Liver (tissue), 8 donors: ENCODE measurements at regions not wholly inside any gene's neighbourhood (a gene's known extent, or its start where the extent isn't known, plus 50 kb on each side); places are given as distances from the start of the nearest gene placed in this dataset.

ENCODE experiments used
- DNase-seq: peaks from one replicate; pipeline ENCODE4 v3.0.0-alpha.2; 2017; ENCODE audit warnings: low spot score
- H3K27ac ChIP-seq, 2 donors: one replicate each; pipeline ENCODE4 v1.7.0; 2013; ENCODE audit warnings: inconsistent platforms in 2 of 2, low read length in 2 of 2, control low read depth in 1 of 2, low read depth in 1 of 2, mild to moderate bottlenecking in 1 of 2
- H3K27me3 ChIP-seq, 4 donors: one replicate each; pipeline versions ENCODE4 v1.6.1 to v1.7.0; 2013; ENCODE audit warnings: low read length in 3 of 4, inconsistent platforms in 1 of 4, mild to moderate bottlenecking in 1 of 4, moderate library complexity in 1 of 4; ENCODE audit not compliant: control insufficient read depth in 4 of 4, insufficient read depth in 4 of 4
- H3K36me3 ChIP-seq, 4 donors: one replicate each; pipeline versions ENCODE4 v1.6.1 to v1.7.0; 2013; ENCODE audit warnings: low read length in 3 of 4, mild to moderate bottlenecking in 3 of 4, low read depth in 1 of 4, moderate library complexity in 1 of 4; ENCODE audit not compliant: control insufficient read depth in 4 of 4, insufficient read depth in 3 of 4
- H3K4me1 ChIP-seq, 4 donors: one replicate each; pipeline versions ENCODE4 v1.6.1 to v1.7.0; 2013; ENCODE audit warnings: low read length in 3 of 4, mild to moderate bottlenecking in 3 of 4, moderate library complexity in 1 of 4; ENCODE audit not compliant: control insufficient read depth in 4 of 4, insufficient read depth in 4 of 4
- H3K4me3 ChIP-seq, 3 donors: one replicate each; pipeline versions ENCODE4 v1.6.1 to v1.7.0; 2013; ENCODE audit warnings: low read length in 3 of 3, control low read depth in 1 of 3, low read depth in 1 of 3, mild to moderate bottlenecking in 1 of 3
- H3K9ac ChIP-seq, 2 donors: one replicate each; pipeline ENCODE4 v1.7.0; 2013; ENCODE audit warnings: low read length in 2 of 2, mild to moderate bottlenecking in 2 of 2, moderate library complexity in 2 of 2, control low read depth in 1 of 2, low read depth in 1 of 2
- H3K9me3 ChIP-seq, 4 donors: one replicate each; pipeline versions ENCODE4 v1.6.1 to v1.7.0; 2013; ENCODE audit warnings: low read length in 3 of 4; ENCODE audit not compliant: control insufficient read depth in 4 of 4
- ATF3 ChIP-seq: IDR thresholded peaks from 2 replicates; pipeline ENCODE4 v1.6.1; 2016; ENCODE audit warnings: antibody characterized with exemption
- EGR1 ChIP-seq, 2 donors: IDR thresholded peaks; 2 replicates each; pipeline ENCODE4 v1.6.1; 2016 to 2018; ENCODE audit warnings: antibody characterized with exemption in 2 of 2, low read depth in 2 of 2
- FOXA1 ChIP-seq: IDR thresholded peaks from 2 replicates; pipeline ENCODE4 v1.6.1; 2016; ENCODE audit warnings: antibody characterized with exemption
- FOXA2 ChIP-seq: IDR thresholded peaks from 2 replicates; pipeline ENCODE4 v1.6.1; 2016; ENCODE audit warnings: antibody characterized with exemption
- GABPA ChIP-seq, 2 donors: IDR thresholded peaks in 1 of 2; conservative IDR thresholded peaks in 1 of 2; 2 replicates each; pipeline ENCODE4 v1.6.1; 2016; ENCODE audit warnings: antibody characterized with exemption in 2 of 2, mild to moderate bottlenecking in 1 of 2, moderate library complexity in 1 of 2
- HNF4A ChIP-seq, 2 donors: conservative IDR thresholded peaks; 2 replicates each; pipeline ENCODE4 v1.6.1; 2016; ENCODE audit warnings: antibody characterized with exemption in 2 of 2, mild to moderate bottlenecking in 2 of 2
- HNF4G ChIP-seq: IDR thresholded peaks from 2 replicates; pipeline ENCODE4 v1.6.1; 2016; ENCODE audit warnings: antibody characterized with exemption
- JUND ChIP-seq, 2 donors: IDR thresholded peaks; 2 replicates each; pipeline ENCODE4 v1.6.1; 2016; ENCODE audit warnings: antibody characterized with exemption in 2 of 2
- NR2F2 ChIP-seq: IDR thresholded peaks from 2 replicates; pipeline ENCODE4 v1.6.1; 2016; ENCODE audit warnings: antibody characterized with exemption
- REST ChIP-seq: IDR thresholded peaks from 2 replicates; pipeline ENCODE4 v1.6.1; 2016; ENCODE audit warnings: antibody characterized with exemption, mild to moderate bottlenecking
- RXRA ChIP-seq, 2 donors: IDR thresholded peaks; 2 replicates each; pipeline ENCODE4 v1.6.1; 2017 to 2018; ENCODE audit warnings: antibody characterized with exemption in 2 of 2, mild to moderate bottlenecking in 1 of 2
- SP1 ChIP-seq: IDR thresholded peaks from 2 replicates; pipeline ENCODE4 v1.6.1; 2018; ENCODE audit warnings: antibody characterized with exemption, mild to moderate bottlenecking
- YY1 ChIP-seq: IDR thresholded peaks from 2 replicates; pipeline ENCODE4 v1.6.1; 2016; ENCODE audit warnings: antibody characterized with exemption, mild to moderate bottlenecking
- ZBTB33 ChIP-seq: IDR thresholded peaks from 2 replicates; pipeline ENCODE4 v1.6.1; 2016; ENCODE audit warnings: antibody characterized with exemption
- WGBS: extraction: QIAGEN DNeasy Blood & Tissue Kit; methylation state at CpG from one replicate; pipeline ENCODE4 v1.1.7; 2013; 5-methylcytosine and 5-hydroxymethylcytosine counted together
- TF ChIP-seq, protein P1 (sequence below): fragments of 150-350 bp; IDR thresholded peaks from 2 replicates; pipeline ENCODE4 v1.5.1; 2017; ENCODE audit warnings: improper control_type of control experiment, low read depth, low read length; ENCODE audit not compliant: missing input control
- donor health status: healthy.
- donor health status: healthy.
- donor health status: healthy.
- donor health status: healthy.
- donor health status: healthy.

- TF ChIP-seq REST (no peak), YY1 (no peak)
These were observed 182.9 kb downstream of the EXOC5 start (continued) for GRCh38 chr14:57085801-57086200.

DNA sequence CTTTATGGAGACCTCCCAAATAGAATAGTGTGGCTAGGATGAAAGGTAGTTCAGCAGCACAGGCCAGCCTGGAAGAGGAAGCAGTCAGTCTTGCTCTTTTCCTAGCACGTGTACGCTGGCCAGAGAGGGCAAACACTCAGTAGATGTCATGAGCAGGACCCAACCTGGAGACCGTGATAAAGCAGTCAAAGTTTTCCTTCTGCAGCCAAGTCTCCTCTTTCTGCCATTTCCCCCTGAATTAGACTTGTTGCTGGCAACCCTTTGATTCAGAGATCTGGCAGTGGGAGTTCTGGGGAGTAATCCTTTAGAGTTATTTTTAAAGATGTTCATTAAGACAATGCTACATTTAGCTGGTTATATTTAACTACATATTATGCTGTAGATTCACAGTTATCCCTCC is 183.7 kb downstream of the EXOC5 start:
- no peak for DNase-seq
- peaks cover 0 to 3% (median 0%) of the 10 kb centered on the region in 4 donors for H3K27me3 ChIP-seq
- 56% methylated on average over 3 of the region's 3 CpGs for WGBS
- H3K27ac ChIP-seq, result no peak overlapping the region
- no peak overlapping the region for H3K4me3 ChIP-seq
- H3K4me1 ChIP-seq, result no peaks in the 10 kb centered on the region
- no peaks in the 10 kb centered on the region for H3K9me3 ChIP-seq
- H3K9ac ChIP-seq, result no peak overlapping the region
- TF ChIP-seq FOXA2 (no peak), NR2F2 (no peak), FOXA1 (no peak), ATF3 (no peak)
- H3K36me3 ChIP-seq, result no peaks in the 10 kb centered on the region

DNA sequence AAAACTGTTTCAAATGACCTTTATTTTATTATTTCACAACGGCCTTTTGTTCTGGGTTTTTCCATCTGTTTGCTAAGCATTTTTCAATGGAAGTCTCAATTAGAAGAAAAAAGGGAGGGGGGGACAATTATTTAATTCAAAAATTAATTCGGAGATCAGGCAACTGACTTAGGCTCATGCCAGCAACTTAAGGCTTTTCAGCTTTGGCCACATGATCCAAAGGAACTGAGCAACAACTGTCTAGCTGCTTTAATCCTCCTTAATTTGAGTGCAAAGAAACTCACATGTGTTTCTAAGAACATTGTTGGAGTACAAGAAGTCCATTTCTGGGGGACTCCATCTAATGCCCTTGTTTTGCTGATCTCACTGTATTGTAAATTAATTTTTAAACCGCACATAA is 188.0 kb downstream of the EXOC5 start:
- no peak overlapping the region for H3K9ac ChIP-seq
- H3K27ac ChIP-seq, result no peak overlapping the region

More for the DNA sequence above, 188.0 kb downstream of the EXOC5 start:
- peaks cover 0 to 5% (median under 1%) of the 10 kb centered on the region in 4 donors for H3K27me3 ChIP-seq
- H3K4me3 ChIP-seq, result no peak overlapping the region
- WGBS, result 83% methylated on average over 3 of the region's 3 CpGs
- no peaks in the 10 kb centered on the region for H3K9me3 ChIP-seq
- H3K4me1 ChIP-seq, result no peaks in the 10 kb centered on the region
- H3K36me3 ChIP-seq, result no peaks in the 10 kb centered on the region
- no peak for DNase-seq
- no peak for TF ChIP-seq SP1
- no peak for TF ChIP-seq FOXA2
- no peak for TF ChIP-seq HNF4A (conservative IDR thresholded peaks at IDR 0.05)
- no peak for TF ChIP-seq RXRA (IDR thresholded peaks at IDR 0.05)
- no peak for TF ChIP-seq HNF4G
- no peak for TF ChIP-seq GABPA (IDR thresholded peaks at IDR 0.05 in 1 of 2, conservative IDR thresholded peaks at IDR 0.05 in 1 of 2)
- TF ChIP-seq JUND (IDR thresholded peaks at IDR 0.05), result no peak
- TF ChIP-seq EGR1 (IDR thresholded peaks at IDR 0.05; ENCODE audit: low read depth in 2 of 2), result no peak
- TF ChIP-seq, protein P1, sequence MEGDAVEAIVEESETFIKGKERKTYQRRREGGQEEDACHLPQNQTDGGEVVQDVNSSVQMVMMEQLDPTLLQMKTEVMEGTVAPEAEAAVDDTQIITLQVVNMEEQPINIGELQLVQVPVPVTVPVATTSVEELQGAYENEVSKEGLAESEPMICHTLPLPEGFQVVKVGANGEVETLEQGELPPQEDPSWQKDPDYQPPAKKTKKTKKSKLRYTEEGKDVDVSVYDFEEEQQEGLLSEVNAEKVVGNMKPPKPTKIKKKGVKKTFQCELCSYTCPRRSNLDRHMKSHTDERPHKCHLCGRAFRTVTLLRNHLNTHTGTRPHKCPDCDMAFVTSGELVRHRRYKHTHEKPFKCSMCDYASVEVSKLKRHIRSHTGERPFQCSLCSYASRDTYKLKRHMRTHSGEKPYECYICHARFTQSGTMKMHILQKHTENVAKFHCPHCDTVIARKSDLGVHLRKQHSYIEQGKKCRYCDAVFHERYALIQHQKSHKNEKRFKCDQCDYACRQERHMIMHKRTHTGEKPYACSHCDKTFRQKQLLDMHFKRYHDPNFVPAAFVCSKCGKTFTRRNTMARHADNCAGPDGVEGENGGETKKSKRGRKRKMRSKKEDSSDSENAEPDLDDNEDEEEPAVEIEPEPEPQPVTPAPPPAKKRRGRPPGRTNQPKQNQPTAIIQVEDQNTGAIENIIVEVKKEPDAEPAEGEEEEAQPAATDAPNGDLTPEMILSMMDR, result no peak
- no peak for TF ChIP-seq ZBTB33
- TF ChIP-seq NR2F2, result no peak
